K562 (cell line): ENCODE measurements at regions not wholly inside any gene's neighbourhood (a gene's known extent, or its start where the extent isn't known, plus 50 kb on each side); places are given as distances from the start of the nearest gene placed in this dataset.
A peak's percentile ranks its signal among the peaks of the same experiment; 100 is the strongest.

ENCODE experiments used
- BRD4 ChIP-seq: fragments of 200-600 bp; sonication (generic); IDR thresholded peaks from 2 replicates; pipeline ENCODE4 v1.6.1; 2017; ENCODE audit warnings: inconsistent platforms
- CTCF ChIP-seq, 3 experiments: IDR thresholded peaks in 2 of 3; conservative IDR thresholded peaks in 1 of 3; 2 replicates each; pipeline ENCODE4 v1.5.1; 2011 to 2012; ENCODE audit warnings: low read length in 3 of 3, mild to moderate bottlenecking in 3 of 3, control low read depth in 2 of 3, improper control_type of control experiment in 1 of 3, inconsistent platforms in 1 of 3, low read depth in 1 of 3, mixed read lengths in 1 of 3, moderate library complexity in 1 of 3; ENCODE audit not compliant: insufficient read depth in 2 of 3
- ERF ChIP-seq: fragments of 450-650 bp; formaldehyde crosslinking; IDR thresholded peaks from 2 replicates; pipeline ENCODE4 v1.4.0; 2020; ENCODE audit warnings: mild to moderate bottlenecking, mixed read lengths
- KDM1A ChIP-seq, 2 experiments: fragments of 450-650 bp; IDR thresholded peaks; 2 replicates each; pipeline ENCODE4 v1.6.1; 2016; ENCODE audit warnings: mild to moderate bottlenecking in 2 of 2
- MAX ChIP-seq: sonication (generic); formaldehyde crosslinking; IDR thresholded peaks from 2 replicates; pipeline ENCODE4 v1.9.0; 2022; ENCODE audit warnings: mild to moderate bottlenecking, missing genetic modification reagents
- NCOA2 ChIP-seq, 2 experiments: fragments of 450-650 bp; IDR thresholded peaks; 2 replicates each; pipeline ENCODE4 v1.6.1; 2018; ENCODE audit warnings: mild to moderate bottlenecking in 2 of 2, moderate library complexity in 1 of 2; ENCODE audit not compliant: partially characterized antibody in 2 of 2
- PATZ1 ChIP-seq: fragments of 250-450 bp; sonication (Bioruptor Pico); IDR thresholded peaks from 2 replicates; pipeline ENCODE4 v1.5.0; 2020; ENCODE audit warnings: mild to moderate bottlenecking, borderline replicate concordance
- RFX5 ChIP-seq: IDR thresholded peaks from 2 replicates; pipeline ENCODE4 v1.6.1; 2011; ENCODE audit warnings: low read depth, mild to moderate bottlenecking, improper control_type of control experiment, low read length
- SPI1 ChIP-seq: IDR thresholded peaks from 2 replicates; pipeline ENCODE4 v1.6.1; 2011; ENCODE audit warnings: low read depth, low read length, control low read depth, borderline replicate concordance
- TAF1 ChIP-seq: IDR thresholded peaks from 2 replicates; pipeline ENCODE4 v1.6.1; 2011; ENCODE audit warnings: mild to moderate bottlenecking, low read length, moderate library complexity; ENCODE audit not compliant: insufficient read depth, control insufficient read depth, severe bottlenecking; ENCODE audit errors: extremely low read depth
- TCF7L2 ChIP-seq: fragments of 150-350 bp; IDR thresholded peaks from 2 replicates; pipeline ENCODE4 v1.6.1; 2016; ENCODE audit warnings: low read depth, mild to moderate bottlenecking, low read length, moderate library complexity
- U2AF1 ChIP-seq: fragments of 200-400 bp; formaldehyde crosslinking; optimal IDR thresholded peaks from 2 replicates; pipeline ENCODE3; 2017; ENCODE audit warnings: mild to moderate bottlenecking, low read depth, low read length, moderate library complexity

GRCh38 chr12:124633365-124634362, 66.3 kb upstream of the NCOR2 start:
- TF ChIP-seq BRD4 (no peak), CTCF (IDR thresholded peaks at IDR 0.05 in 2 of 3, conservative IDR thresholded peaks at IDR 0.05 in 1 of 3; ENCODE audit: insufficient read depth in 2 of 3, low read depth in 1 of 3, low read length in 3 of 3) (no peak), NCOA2 (IDR thresholded peaks at IDR 0.05; ENCODE audit: partially characterized antibody in 2 of 2) (no peak), ERF (CRISPR knock-in tag) (no peak), TCF7L2 (no peak), TAF1 (no peak), KDM1A (IDR thresholded peaks at IDR 0.05) (peak in 1 of 2 experiments; percentile 97; a peak in 2 of 4 replicates), MAX (no peak), PATZ1 (no peak), U2AF1 (no peak), SPI1 (no peak), RFX5 (no peak)
